Kidney capillary endothelial cell (primary cell): ENCODE measurements at regions not wholly inside any gene's neighbourhood (a gene's known extent, or its start where the extent isn't known, plus 50 kb on each side); places are given as distances from the start of the nearest gene placed in this dataset.

ENCODE experiments used
- DNase-seq: peaks from one replicate; pipeline ENCODE4 v3.0.0-alpha.2; 2018; ENCODE audit warnings: low spot score

DNA sequence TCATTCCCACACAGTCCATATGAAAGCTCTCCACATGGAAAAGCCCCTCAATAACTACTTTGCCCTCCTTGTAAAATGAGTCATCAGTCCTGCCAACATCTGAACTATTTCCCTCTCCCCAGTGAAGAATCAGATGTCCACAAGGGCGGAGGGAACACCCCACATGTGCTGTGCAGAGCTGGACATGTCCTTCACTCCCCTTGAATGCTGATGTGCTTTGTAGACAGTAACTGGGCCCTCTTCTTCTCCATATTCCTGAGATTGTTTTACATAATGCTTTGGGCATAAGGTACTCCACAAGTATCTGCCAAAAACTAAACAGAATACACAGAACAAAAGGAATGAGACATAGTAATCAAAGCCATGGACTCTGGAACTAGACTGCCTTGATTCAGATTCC is 879.4 kb downstream of the BCL11A start:
- no peak for DNase-seq

DNA sequence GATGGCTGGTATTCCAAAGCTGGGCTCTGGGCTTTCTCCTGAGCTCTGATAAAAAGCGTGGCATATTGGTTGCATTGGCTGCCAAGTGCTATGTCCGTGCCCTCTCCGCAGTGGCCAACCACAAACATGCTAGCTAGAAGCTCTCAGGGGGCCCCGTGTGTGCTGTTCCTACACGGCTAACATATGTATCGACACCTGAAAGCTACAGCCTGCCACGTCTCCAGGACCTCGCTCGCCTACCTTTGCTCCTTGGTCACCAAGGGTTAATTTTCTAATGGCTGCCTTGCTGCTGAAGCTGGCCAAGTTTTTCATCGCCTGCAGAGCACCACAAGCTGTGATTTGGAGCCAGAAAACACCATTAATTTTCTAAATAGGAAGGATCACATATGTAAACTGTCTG is 888.4 kb downstream of the BCL11A start:
- DNase-seq = no peak

DNA sequence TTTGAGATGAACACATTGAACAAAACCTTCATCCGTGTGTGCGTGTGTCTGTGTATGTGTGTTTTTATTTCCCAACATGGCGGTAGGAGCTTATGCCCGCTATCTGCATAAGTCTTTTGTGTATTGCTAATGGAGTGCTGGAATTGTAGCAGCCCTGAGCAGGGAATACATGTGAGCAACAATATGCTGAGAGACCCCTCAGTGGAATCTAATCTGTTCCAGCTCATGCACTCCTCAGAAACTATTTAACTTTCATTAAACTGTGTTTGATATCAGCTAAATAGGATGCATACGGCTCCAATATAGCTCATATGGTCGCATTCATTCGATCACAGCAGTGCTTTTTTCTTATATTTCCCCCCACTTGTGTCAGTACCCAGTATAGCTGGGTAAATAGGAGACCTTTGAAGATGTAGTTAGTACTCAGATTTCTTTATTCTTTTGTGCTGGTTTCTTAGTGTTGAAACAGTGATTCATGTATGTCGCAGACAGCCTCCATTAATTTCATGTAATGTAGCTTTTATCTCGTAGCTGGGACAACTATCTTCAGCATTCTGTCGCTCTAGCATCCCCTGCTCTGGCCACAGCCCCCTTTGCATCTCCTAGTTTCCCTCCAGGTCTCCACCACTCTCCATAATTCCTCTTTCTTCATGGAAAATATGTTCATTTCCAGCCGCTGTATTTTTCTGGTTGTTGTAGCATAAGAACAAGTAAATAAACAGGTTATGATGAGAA is 891.2 kb downstream of the BCL11A start:
- no peak for DNase-seq

DNA sequence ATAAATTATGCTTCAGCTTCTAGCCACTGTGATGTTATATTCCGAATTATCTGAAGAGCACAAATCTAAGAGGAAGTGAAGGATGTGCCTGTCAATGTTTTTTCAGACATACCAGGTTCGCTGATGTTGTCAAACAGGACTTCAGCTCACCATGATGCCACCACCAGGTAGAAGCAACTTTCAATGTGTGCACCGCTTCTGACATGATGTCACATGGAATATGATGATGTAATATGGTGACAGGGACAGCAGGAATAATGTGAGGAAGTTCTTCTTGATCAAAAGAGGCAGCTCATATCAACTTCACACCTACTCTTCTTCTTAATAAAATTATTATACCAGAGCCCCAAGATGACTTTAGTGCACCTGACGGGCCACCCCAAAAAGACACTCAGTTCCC is 893.2 kb downstream of the BCL11A start:
- DNase-seq = no peak

DNA sequence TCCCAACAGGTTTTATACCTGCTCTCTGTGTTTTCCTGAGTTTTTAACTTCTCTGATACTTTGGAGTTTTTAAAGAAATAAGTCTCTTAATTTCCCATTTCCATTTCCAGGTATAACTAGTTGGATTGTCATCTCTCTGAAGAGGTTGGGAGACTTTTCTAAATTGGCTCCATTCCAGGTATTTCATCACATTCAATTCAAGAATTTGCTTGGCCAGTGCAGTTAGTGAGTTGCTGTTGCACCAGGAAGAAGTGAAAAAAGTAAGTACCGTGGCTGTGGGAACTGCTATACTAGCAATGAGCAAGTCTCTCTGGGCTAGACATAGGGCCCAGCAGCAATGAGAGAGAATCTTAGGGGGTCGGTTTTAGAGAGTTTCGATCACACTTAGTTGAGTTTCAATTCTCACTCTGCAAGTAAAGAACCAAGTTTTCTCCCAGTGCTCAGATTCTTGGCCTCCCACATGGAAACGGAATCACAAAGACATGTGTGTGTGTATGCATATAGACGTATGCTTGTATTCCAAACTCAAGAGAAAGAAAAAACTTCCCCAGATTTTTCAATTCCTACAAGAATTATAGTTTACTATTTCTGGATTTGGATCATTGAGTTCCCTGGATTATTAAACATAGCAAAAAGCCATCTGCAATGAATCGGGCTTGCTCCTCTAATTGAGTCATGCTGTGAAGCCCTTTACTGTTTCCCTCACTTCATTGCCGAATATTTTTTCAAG is 894.4 kb downstream of the BCL11A start:
- no peak for DNase-seq

DNA sequence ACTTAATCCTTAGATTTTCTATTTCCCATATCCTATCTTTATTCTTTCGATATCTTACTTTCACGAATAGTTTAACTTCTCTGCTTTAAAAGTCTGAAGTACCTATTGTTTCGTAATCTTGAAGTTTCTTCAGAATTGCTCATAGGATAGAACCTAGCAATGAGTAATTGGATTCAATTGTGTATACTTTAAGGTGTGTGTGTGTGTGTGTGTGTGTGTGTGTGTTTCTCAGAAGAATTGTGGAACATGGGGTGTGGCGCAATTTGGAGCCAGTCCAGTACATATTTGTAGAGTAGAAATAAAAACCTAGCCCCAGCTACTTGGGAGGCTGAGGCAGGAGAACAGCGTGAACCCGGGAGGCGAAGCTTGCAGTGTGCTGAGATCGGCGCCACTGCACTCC is 897.6 kb downstream of the BCL11A start:
- DNase-seq = no peak

DNA sequence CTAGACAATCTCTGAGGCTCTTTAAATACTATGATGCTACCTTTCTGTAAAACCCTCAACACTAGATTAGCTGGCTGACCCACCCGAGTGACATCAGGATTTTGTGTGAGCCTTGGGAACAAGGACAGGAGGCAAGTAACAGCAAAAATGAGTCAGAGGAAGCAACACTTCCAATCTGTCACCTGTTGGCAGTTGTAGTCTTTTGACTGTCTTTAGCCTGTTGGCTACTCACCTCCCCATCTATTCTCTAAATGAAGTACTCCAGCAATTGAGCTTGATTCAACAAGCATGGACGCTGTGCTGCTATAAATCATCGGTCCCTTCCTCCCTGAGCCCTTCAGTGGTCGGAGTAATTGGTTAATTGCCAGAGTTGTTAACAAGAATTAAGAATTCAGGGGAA is 898.7 kb downstream of the BCL11A start:
- DNase-seq = no peak

DNA sequence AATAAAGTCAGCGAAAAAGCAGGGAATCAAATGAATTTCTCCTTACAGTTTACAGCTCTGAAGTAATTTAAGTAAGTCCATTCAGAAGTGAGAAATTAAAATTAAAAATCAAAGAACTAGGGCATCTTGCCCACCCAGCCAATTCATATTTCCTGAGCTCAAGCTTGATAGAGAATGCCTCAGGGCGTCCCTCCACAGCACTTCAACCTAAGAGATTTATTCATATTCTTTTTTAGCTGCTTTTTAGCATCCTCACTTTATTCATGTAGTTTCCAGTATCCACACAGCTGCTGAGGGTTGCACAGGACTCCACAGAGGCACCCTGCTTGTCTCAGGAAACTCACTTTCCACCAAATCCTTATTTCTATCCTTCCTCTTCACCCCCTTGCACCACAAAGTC is 900.3 kb downstream of the BCL11A start:
- DNase-seq = no peak

DNA sequence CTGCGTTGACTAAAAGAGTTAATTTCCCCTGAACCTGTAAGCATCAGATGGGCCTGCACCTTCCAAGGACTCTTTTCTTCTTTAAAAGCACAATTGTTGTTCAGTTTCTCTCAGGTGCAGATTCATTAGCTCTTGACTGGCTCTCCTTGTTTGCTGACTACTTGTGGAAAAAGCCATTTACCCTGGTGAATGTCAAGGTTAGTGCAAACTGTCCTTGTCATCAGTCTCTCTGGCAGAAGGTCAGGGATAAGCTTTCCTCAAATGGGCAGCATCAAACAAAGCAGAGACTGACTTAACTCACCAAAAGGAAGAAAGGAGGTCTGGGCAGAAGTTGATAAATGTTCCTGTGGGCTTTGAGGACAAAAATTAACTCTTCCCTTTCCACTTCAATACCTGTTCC is 922.7 kb downstream of the BCL11A start:
- no peak for DNase-seq

DNA sequence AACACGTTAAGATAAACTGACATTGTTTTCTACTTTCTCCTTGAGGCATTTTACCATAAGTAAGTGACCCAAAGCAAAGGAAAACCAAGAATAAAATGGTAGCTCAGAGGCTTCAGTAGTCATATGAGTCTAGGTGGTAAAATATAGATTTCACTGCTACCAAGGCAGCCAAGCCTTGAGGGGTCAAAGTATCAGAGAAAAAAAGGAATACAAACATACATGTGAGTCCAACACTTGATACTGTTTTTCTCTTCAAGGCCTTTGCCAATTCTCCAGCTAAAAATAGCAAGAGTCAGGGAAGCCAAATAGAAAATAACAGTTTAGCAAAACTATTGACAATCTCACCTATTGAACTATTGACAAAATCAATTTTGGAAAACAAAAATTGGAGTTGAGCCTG is 925.9 kb downstream of the BCL11A start:
- no peak for DNase-seq

DNA sequence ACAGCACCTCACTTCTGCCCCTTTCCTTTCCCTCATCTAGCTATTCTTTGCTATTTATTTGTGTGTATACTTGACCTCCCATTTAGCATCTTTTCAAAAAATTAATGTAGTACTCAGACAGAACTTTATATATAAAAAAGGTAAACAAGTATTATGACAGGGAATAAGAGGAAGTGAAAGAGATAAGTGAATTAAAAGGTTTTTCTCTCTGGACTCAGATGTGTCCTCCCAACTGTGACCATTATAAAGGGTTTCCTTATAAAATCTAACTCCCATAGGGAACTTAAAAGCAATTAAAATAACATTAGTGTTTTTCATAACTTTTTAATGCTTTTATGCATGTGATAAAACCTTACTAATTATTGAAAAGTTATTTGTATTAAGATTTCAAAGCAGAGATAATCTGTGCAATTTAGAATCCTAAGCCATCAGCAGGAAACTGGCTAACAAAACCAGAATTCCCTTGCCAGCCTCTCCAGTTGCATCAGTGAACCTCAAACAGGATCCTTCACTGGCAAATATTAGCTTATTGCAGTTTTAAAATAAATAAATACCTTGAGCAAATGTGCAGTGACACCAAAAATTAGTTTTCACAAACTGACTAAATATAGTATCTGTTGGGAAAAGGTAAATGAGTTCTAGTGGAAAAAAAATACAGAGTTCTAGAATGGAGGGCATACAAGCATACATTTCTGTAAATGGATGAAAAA is 930.7 kb downstream of the BCL11A start:
- no peak for DNase-seq

DNA sequence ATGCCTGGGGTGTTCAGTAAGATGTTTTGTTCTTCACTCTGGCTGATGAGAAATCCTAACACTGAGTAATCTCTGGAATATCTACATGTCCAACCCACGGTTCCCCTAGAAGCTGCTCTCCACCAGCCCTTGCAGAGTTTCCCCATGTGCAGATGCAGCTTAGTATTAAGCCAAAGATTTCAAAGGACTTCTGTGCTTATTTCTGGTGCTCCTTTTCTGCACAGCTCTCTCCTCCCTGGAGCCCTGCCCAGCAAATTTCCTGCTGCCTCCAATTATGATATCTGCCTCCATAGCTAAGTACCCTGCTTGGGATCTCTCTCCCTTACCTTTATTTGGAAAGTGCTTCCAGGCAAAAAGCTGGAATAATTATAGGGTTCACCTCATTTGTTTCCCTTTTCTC is 949.3 kb downstream of the BCL11A start:
- no peak for DNase-seq

DNA sequence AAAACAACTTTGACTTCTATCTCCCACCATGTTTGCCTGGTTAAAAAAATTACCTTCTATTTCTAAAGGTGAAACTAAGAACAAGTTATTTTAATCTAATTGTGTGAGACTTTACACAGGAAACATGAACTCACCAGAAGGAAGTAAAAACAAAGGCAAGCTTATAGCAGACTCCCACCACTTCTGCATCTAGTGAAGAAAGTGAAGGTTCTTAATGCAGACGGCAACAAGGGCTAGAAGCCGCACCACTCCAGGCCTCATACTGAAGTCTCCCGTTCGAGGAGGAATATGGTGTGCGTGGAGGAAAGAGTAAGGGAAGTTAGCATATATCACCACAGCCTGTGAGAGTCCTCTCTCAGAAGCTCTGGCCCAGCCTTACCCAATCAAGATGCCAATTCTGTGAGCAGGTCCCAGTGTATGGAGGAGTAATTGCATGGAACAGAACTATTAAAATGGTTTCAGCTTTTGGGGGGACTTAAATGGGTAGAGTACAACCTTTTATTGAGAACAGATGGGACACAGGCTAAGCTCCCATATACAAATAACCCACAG is 958.7 kb downstream of the BCL11A start:
- peak; percentile 36 for DNase-seq

DNA sequence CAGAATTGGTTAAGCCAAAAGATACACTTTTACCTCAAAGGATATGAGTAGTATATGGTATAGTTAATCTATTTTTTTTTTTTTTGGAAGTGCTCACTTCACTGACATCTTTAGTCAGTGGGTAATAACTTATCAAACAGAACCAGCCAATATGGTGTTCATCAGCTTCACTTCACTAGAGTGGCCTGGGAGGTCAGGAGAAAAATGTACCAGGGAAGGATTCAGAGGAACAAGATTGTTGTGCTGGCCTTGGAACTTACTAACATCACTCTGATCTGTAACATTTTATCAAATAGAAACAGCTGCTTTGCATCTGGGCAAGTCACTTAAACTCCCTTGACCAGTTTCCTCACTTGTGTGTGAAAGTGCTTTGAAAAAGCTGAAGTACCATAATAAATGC is 962.7 kb downstream of the BCL11A start:
- DNase-seq = no peak

DNA sequence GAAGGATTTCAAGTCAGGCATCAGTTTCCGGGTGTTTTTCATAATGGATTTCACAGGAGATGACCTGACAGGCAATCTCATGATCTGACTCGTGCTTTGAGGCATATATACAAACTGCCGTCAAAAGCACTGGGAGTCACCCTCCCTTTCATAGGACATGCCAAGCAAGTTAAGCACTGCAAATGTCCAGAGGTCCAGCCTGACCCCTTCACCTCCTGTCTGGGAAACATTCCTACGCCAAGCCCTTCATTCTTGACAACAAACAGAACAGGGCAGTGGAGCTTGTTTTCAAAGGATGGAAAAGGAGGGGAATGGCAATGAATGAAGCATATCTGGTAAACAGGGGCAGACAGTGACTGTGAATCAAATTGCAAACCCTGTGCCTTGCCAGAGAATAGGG is 963.6 kb downstream of the BCL11A start:
- DNase-seq = no peak

DNA sequence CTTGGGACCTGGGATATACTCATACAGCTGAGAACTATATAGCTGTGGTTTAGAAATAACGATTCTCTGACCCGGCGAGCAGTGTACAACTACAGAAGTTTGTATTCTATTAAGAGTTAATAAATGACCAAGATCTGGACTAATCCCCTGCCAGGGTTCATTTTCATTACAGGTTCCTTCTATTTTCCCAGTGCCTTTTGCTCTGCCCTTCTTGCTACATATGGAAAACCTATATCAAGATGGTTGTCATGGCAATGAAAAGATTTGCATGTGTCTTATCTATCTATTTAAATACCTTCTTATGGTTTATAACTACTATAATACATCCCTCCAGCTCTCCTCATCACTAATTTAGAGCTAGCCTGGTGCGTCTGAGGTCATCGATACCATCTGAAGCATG is 965.2 kb downstream of the BCL11A start:
- no peak for DNase-seq

DNA sequence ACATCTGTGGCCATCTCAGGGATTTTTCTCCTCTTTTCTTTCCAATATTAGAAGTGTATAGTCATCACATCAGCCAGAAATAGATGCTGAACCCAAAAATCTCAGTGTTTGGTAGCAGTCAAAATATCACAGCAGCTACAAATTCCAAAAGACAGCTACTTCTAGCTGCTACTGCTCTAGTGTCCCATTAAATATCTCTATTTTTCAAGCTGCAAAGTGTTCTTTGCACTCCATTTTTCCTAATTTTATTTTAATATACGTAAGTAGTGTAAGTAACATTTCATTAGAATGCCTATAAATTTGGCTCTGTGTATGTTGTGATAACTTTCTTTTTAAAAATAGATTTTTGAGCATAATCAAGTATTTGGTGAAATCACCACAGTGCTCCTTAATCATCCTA is 967.3 kb downstream of the BCL11A start:
- DNase-seq = no peak

DNA sequence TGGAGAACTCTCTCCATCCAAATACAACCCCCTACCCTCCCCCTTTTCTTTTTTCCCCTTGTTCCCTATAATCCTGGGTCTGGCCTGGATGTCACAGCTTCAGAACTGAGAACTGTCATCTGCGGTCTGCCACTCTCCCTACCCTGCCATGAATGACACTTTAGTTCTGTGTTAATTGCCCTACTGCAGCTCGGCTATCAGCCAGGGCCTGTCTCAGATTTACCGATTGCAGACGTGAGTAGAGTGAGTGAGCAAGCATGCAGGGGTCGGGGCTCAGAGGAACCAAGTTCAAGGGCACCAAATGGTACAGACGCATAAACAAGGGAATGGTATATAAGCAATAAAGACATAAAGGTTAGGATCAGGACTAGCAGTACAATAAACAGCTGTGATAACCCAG is 967.8 kb downstream of the BCL11A start:
- no peak for DNase-seq

DNA sequence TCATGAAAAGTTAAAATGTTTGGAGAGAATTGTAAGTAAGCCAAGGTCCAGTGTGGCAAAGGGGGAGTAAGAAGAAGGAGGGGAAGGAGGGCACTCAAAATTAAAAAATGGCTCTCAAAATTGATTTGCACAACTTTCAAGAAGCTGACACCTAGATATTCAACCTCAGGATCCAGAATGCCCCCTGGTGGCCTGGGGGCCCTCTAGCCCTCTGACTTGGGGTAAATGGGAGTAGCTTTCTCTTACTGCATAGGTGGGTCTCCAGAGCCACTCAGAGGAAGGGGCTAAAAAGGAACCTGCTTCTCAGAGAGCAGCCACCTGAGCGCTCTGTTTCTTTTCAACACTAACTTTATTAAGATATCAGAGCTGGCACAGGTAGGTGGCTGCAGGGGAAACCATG is 968.5 kb downstream of the BCL11A start:
- DNase-seq = no peak

DNA sequence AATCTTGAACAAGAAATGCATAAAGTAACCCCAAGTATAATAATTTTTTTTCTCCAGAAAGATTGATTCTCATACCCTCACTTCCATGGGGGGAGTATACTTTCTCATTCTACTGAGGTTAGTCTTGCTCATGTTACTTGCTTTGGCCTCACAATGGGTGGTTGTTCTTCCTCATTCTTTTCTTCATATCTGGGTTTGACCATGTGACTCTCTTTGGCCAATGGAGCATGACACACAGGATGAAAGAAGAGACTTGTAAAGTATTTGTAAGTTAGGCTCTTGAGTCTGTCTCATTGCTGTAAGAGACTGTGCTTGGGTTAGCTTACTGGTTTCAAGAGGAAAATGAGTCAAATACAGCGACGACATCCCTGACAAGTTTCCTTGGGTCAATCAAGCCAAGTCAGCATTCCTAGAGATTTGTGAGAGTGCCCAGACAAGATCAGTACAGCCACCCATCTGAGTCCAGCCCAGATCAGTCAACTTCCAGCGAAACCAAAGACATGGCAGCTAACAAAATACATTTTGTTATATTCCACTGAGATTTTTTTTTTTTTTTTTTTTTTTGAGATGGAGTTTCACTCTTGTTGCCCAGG is 970.2 kb downstream of the BCL11A start:
- DNase-seq = no peak

DNA sequence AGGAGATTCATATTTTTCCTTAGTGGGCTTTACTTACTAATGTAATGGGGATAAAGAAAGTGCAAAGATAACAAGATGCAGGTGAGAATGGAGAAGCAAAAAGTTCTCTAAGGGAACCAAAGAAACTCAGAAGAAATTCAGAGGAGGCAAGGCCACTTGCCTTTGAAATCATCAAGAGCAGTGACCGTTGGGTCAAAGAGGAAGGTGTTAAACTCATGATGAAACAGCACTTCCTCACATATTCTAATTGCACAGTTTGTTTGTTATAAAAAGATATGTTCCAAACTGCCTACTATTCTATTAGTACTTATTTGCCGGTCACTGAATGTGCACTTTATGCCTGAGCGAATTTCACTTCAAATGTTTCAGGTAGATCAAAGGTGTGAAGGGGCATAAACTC is 975.1 kb downstream of the BCL11A start:
- DNase-seq = no peak

DNA sequence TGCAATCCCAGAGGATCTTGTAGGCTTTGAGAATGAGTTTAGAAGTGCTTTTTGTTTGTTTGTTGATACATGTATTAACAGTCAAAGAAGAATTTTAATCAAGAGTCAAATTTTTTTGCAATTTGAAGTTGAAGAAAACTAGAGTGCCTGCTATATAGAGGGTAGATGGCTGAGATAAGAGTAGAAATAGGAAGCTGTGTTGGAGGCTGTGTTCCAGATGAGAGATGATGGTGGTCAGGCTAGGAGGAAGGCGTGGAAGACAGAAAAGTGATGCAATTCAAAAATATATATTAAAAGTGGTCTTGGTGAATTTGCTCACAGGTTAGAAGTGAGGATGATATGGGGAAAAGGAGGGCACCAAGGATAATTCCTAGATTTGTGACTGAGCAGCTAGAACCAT is 978.3 kb downstream of the BCL11A start:
- no peak for DNase-seq

DNA sequence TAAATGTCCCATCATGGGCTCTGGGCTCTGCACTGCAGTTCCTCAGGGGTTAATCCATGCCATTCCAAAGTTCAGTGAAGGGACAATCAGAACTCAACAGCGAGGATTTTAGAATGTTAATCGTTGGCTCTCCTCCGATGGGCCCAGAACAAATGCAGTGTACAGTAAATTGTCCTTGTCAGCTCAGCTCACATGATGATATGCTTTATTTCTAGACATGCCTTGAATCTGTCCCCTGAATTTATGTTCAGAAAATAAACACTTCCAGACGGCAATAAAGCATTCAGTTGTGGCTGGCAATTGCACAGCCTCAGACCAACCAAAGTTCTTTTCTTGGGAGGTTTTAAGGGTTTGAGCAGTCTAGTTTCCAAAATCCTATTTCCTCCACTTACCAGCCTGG is 981.2 kb downstream of the BCL11A start:
- DNase-seq = no peak
